ENCODE measurements at regions not wholly inside any gene's neighbourhood (a gene's known extent, or its start where the extent isn't known, plus 50 kb on each side); places are given as distances from the start of the nearest gene placed in this dataset.

- TF ChIP-seq, protein P1, sequence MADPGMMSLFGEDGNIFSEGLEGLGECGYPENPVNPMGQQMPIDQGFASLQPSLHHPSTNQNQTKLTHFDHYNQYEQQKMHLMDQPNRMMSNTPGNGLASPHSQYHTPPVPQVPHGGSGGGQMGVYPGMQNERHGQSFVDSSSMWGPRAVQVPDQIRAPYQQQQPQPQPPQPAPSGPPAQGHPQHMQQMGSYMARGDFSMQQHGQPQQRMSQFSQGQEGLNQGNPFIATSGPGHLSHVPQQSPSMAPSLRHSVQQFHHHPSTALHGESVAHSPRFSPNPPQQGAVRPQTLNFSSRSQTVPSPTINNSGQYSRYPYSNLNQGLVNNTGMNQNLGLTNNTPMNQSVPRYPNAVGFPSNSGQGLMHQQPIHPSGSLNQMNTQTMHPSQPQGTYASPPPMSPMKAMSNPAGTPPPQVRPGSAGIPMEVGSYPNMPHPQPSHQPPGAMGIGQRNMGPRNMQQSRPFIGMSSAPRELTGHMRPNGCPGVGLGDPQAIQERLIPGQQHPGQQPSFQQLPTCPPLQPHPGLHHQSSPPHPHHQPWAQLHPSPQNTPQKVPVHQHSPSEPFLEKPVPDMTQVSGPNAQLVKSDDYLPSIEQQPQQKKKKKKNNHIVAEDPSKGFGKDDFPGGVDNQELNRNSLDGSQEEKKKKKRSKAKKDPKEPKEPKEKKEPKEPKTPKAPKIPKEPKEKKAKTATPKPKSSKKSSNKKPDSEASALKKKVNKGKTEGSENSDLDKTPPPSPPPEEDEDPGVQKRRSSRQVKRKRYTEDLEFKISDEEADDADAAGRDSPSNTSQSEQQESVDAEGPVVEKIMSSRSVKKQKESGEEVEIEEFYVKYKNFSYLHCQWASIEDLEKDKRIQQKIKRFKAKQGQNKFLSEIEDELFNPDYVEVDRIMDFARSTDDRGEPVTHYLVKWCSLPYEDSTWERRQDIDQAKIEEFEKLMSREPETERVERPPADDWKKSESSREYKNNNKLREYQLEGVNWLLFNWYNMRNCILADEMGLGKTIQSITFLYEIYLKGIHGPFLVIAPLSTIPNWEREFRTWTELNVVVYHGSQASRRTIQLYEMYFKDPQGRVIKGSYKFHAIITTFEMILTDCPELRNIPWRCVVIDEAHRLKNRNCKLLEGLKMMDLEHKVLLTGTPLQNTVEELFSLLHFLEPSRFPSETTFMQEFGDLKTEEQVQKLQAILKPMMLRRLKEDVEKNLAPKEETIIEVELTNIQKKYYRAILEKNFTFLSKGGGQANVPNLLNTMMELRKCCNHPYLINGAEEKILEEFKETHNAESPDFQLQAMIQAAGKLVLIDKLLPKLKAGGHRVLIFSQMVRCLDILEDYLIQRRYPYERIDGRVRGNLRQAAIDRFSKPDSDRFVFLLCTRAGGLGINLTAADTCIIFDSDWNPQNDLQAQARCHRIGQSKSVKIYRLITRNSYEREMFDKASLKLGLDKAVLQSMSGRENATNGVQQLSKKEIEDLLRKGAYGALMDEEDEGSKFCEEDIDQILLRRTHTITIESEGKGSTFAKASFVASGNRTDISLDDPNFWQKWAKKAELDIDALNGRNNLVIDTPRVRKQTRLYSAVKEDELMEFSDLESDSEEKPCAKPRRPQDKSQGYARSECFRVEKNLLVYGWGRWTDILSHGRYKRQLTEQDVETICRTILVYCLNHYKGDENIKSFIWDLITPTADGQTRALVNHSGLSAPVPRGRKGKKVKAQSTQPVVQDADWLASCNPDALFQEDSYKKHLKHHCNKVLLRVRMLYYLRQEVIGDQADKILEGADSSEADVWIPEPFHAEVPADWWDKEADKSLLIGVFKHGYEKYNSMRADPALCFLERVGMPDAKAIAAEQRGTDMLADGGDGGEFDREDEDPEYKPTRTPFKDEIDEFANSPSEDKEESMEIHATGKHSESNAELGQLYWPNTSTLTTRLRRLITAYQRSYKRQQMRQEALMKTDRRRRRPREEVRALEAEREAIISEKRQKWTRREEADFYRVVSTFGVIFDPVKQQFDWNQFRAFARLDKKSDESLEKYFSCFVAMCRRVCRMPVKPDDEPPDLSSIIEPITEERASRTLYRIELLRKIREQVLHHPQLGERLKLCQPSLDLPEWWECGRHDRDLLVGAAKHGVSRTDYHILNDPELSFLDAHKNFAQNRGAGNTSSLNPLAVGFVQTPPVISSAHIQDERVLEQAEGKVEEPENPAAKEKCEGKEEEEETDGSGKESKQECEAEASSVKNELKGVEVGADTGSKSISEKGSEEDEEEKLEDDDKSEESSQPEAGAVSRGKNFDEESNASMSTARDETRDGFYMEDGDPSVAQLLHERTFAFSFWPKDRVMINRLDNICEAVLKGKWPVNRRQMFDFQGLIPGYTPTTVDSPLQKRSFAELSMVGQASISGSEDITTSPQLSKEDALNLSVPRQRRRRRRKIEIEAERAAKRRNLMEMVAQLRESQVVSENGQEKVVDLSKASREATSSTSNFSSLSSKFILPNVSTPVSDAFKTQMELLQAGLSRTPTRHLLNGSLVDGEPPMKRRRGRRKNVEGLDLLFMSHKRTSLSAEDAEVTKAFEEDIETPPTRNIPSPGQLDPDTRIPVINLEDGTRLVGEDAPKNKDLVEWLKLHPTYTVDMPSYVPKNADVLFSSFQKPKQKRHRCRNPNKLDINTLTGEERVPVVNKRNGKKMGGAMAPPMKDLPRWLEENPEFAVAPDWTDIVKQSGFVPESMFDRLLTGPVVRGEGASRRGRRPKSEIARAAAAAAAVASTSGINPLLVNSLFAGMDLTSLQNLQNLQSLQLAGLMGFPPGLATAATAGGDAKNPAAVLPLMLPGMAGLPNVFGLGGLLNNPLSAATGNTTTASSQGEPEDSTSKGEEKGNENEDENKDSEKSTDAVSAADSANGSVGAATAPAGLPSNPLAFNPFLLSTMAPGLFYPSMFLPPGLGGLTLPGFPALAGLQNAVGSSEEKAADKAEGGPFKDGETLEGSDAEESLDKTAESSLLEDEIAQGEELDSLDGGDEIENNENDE (IDR thresholded peaks at IDR 0.05; ENCODE audit: insufficient replicate concordance, low read length) = no peak
- TF ChIP-seq SIX5 (IDR thresholded peaks at IDR 0.05; ENCODE audit: low read depth, low read length) = no peak
- TF ChIP-seq TCF12 (IDR thresholded peaks at IDR 0.05; ENCODE audit: low read depth, low read length) = no peak
- TF ChIP-seq ZNF274 (IDR thresholded peaks at IDR 0.05; ENCODE audit: borderline replicate concordance, extremely low read depth, low read length) = no peak
- TF ChIP-seq SP4 (IDR thresholded peaks at IDR 0.05; ENCODE audit: low read length) = no peak
- no peak for TF ChIP-seq POLR2AphosphoS5 (IDR thresholded peaks at IDR 0.05; ENCODE audit: low read depth, low read length)
- TF ChIP-seq FOSL1 (IDR thresholded peaks at IDR 0.05; ENCODE audit: insufficient read depth, low read depth, low read length) = no peak
- no peak for TF ChIP-seq CREB1 (IDR thresholded peaks at IDR 0.05)
- TF ChIP-seq KDM4A (IDR thresholded peaks at IDR 0.05; ENCODE audit: low read depth, low read length, severe bottlenecking) = no peak
- TF ChIP-seq TAF1 (IDR thresholded peaks at IDR 0.05; ENCODE audit: low read depth, low read length) = no peak
These were observed 182.1 kb upstream of the OPRM1 start (continued) for GRCh38 chr6:153856929-153857376.
